ENCODE measurements at regions not wholly inside any gene's neighbourhood (a gene's known extent, or its start where the extent isn't known, plus 50 kb on each side); places are given as distances from the start of the nearest gene placed in this dataset.

- Mint-ChIP-seq H3K36me3 (ENCODE audit: insufficient read depth, unreplicated experiment) (no peaks in the 10 kb centered on the region), H3K4me3 (ENCODE audit: low read depth, unreplicated experiment) (no peak overlapping the region), H3K9me3 (ENCODE audit: low read depth, unreplicated experiment) (peaks cover 2% of the 10 kb centered on the region), H3K27ac (ENCODE audit: unreplicated experiment) (no peak overlapping the region), H3K4me1 (ENCODE audit: low read depth, unreplicated experiment) (no peaks in the 10 kb centered on the region), H3K27me3 (ENCODE audit: unreplicated experiment) (no peaks in the 10 kb centered on the region)
- DNase-seq, result no peak
- no peak for TF ChIP-seq CTCF (IDR thresholded peaks at IDR 0.05; ENCODE audit: unreplicated experiment)
- no TSS peak for BruUV-seq (replicated peaks)
- CTCF ChIA-PET, result no interaction called here
- intact Hi-C loops (cut with micrococcal nuclease; ENCODE audit: unreplicated experiment), result no loop called here
These were observed 63.5 kb downstream of the RIN2 start for GRCh38 chr20:19821606-19822005.

- CTCF ChIA-PET, result no interaction called here
- H3K4me1 Mint-ChIP-seq (ENCODE audit: low read depth, unreplicated experiment), result no peaks in the 10 kb centered on the region
- H3K27me3 Mint-ChIP-seq (ENCODE audit: unreplicated experiment), result no peaks in the 10 kb centered on the region
- no peak for DNase-seq
- H3K36me3 Mint-ChIP-seq (ENCODE audit: insufficient read depth, unreplicated experiment), result no peaks in the 10 kb centered on the region
- no peak for TF ChIP-seq CTCF (IDR thresholded peaks at IDR 0.05; ENCODE audit: unreplicated experiment)
- no TSS peak for BruUV-seq (replicated peaks)
- no peak overlapping the region for H3K4me3 Mint-ChIP-seq (ENCODE audit: low read depth, unreplicated experiment)
- H3K27ac Mint-ChIP-seq (ENCODE audit: unreplicated experiment), result no peak overlapping the region
- peaks cover 2% of the 10 kb centered on the region for H3K9me3 Mint-ChIP-seq (ENCODE audit: low read depth, unreplicated experiment)
- intact Hi-C loops (cut with micrococcal nuclease; ENCODE audit: unreplicated experiment), result no loop called here
These were observed 65.2 kb downstream of the RIN2 start for GRCh38 chr20:19823216-19823615.

- no TSS peak for BruUV-seq (replicated peaks)
- no peaks in the 10 kb centered on the region for H3K36me3 Mint-ChIP-seq (ENCODE audit: insufficient read depth, unreplicated experiment)
- H3K27ac Mint-ChIP-seq (ENCODE audit: unreplicated experiment), result no peak overlapping the region
- H3K27me3 Mint-ChIP-seq (ENCODE audit: unreplicated experiment), result no peaks in the 10 kb centered on the region
- intact Hi-C loops (cut with micrococcal nuclease; ENCODE audit: unreplicated experiment), result no loop called here
- no peak for DNase-seq
- H3K9me3 Mint-ChIP-seq (ENCODE audit: low read depth, unreplicated experiment), result peaks cover 2% of the 10 kb centered on the region
- H3K4me3 Mint-ChIP-seq (ENCODE audit: low read depth, unreplicated experiment), result no peak overlapping the region
- no peaks in the 10 kb centered on the region for H3K4me1 Mint-ChIP-seq (ENCODE audit: low read depth, unreplicated experiment)
- CTCF ChIA-PET, result no interaction called here
- no peak for TF ChIP-seq CTCF (IDR thresholded peaks at IDR 0.05; ENCODE audit: unreplicated experiment)
These were observed 65.9 kb downstream of the RIN2 start for GRCh38 chr20:19823971-19824370.

- TF ChIP-seq CTCF (IDR thresholded peaks at IDR 0.05; ENCODE audit: unreplicated experiment), result no peak
- CTCF ChIA-PET, result no interaction called here
- no TSS peak for BruUV-seq (replicated peaks)
- Mint-ChIP-seq H3K9me3 (ENCODE audit: low read depth, unreplicated experiment) (peaks cover 2% of the 10 kb centered on the region), H3K27ac (ENCODE audit: unreplicated experiment) (no peak overlapping the region), H3K27me3 (ENCODE audit: unreplicated experiment) (no peaks in the 10 kb centered on the region), H3K4me1 (ENCODE audit: low read depth, unreplicated experiment) (no peaks in the 10 kb centered on the region), H3K4me3 (ENCODE audit: low read depth, unreplicated experiment) (no peak overlapping the region), H3K36me3 (ENCODE audit: insufficient read depth, unreplicated experiment) (no peaks in the 10 kb centered on the region)
- intact Hi-C loops (cut with micrococcal nuclease; ENCODE audit: unreplicated experiment), result no loop called here
- DNase-seq, result no peak
These were observed 66.8 kb downstream of the RIN2 start for GRCh38 chr20:19824861-19825260.
